Trophoblast cell (in vitro differentiated cells and primary cell): ENCODE measurements at regions not wholly inside any gene's neighbourhood (a gene's known extent, or its start where the extent isn't known, plus 50 kb on each side); places are given as distances from the start of the nearest gene placed in this dataset.
A peak's percentile ranks its signal among the peaks of the same experiment; 100 is the strongest.

Experiments used
- DNase-seq, 2 donors: peaks; one replicate each; pipeline ENCODE4 v3.0.0-alpha.2; 2016
- H2AFZ ChIP-seq: 2 replicates; pipeline ENCODE4 v1.6.1; 2013; ENCODE audit warnings: low read length, moderate library complexity, mild to moderate bottlenecking; ENCODE audit not compliant: insufficient read depth, poor library complexity
- H2AK5ac ChIP-seq: 2 replicates; pipeline ENCODE4 v1.6.1; 2013; ENCODE audit warnings: mild to moderate bottlenecking, low read length
- H2BK120ac ChIP-seq: 2 replicates; pipeline ENCODE4 v1.6.1; 2013; ENCODE audit warnings: low read length, mild to moderate bottlenecking, moderate library complexity; ENCODE audit not compliant: insufficient read depth, poor library complexity
- H2BK12ac ChIP-seq: 2 replicates; pipeline ENCODE4 v1.6.1; 2013; ENCODE audit warnings: mild to moderate bottlenecking, low read length, moderate library complexity
- H2BK5ac ChIP-seq: 2 replicates; pipeline ENCODE4 v1.6.1; 2013; ENCODE audit warnings: low read length, low read depth, moderate library complexity, mild to moderate bottlenecking; ENCODE audit not compliant: poor library complexity
- H3K14ac ChIP-seq: 2 replicates; pipeline ENCODE4 v1.6.1; 2013; ENCODE audit warnings: mild to moderate bottlenecking, low read length
- H3K18ac ChIP-seq: 2 replicates; pipeline ENCODE4 v1.6.1; 2013; ENCODE audit warnings: mild to moderate bottlenecking, low read length
- H3K23ac ChIP-seq: 2 replicates; pipeline ENCODE4 v1.6.1; 2013; ENCODE audit warnings: low read length
- H3K27ac ChIP-seq: 2 replicates; pipeline ENCODE4 v1.5.1; 2013; ENCODE audit warnings: low read depth, mild to moderate bottlenecking, inconsistent platforms, low read length, moderate library complexity
- H3K27me3 ChIP-seq: 2 replicates; pipeline ENCODE4 v1.6.1; 2013; ENCODE audit warnings: inconsistent platforms, mild to moderate bottlenecking, low read length, moderate library complexity; ENCODE audit not compliant: insufficient read depth
- H3K36me3 ChIP-seq, 2 experiments: 1 replicate in 1 of 2; 2 replicates in 1 of 2; pipeline ENCODE4 v1.6.1; 2013; ENCODE audit warnings: low read length in 2 of 2, mild to moderate bottlenecking in 2 of 2, moderate library complexity in 1 of 2; ENCODE audit not compliant: insufficient read depth in 2 of 2, control insufficient read depth in 1 of 2
- H3K4ac ChIP-seq: 2 replicates; pipeline ENCODE4 v1.6.1; 2013; ENCODE audit warnings: low read depth, mild to moderate bottlenecking, low read length, moderate library complexity
- H3K4me1 ChIP-seq, 2 experiments: 1 replicate in 1 of 2; 2 replicates in 1 of 2; pipeline ENCODE4 v1.6.1; 2013; ENCODE audit warnings: low read length in 2 of 2, mild to moderate bottlenecking in 2 of 2, moderate library complexity in 1 of 2; ENCODE audit not compliant: insufficient read depth in 2 of 2, control insufficient read depth in 1 of 2
- H3K4me2 ChIP-seq: 2 replicates; pipeline ENCODE4 v1.6.1; 2013; ENCODE audit warnings: inconsistent platforms, mild to moderate bottlenecking, low read length, moderate library complexity
- H3K4me3 ChIP-seq: 2 replicates; pipeline ENCODE4 v1.5.1; 2013; ENCODE audit warnings: mild to moderate bottlenecking, low read depth, low read length, inconsistent platforms
- H3K79me1 ChIP-seq: one replicate; pipeline ENCODE4 v1.6.1; 2013; ENCODE audit warnings: low read length
- H3K79me2 ChIP-seq: 2 replicates; pipeline ENCODE4 v1.6.1; 2013; ENCODE audit warnings: low read length, mild to moderate bottlenecking; ENCODE audit not compliant: control insufficient read depth, insufficient read depth, poor library complexity
- H3K9ac ChIP-seq: 2 replicates; pipeline ENCODE4 v1.6.1; 2013; ENCODE audit warnings: mild to moderate bottlenecking, low read length
- H3K9me3 ChIP-seq: 2 replicates; pipeline ENCODE4 v1.6.1; 2013; ENCODE audit warnings: low read depth, mild to moderate bottlenecking, control low read depth, inconsistent platforms, low read length; ENCODE audit not compliant: insufficient read depth
- H4K12ac ChIP-seq: 2 replicates; pipeline ENCODE4 v1.6.1; 2013; ENCODE audit warnings: low read depth, mild to moderate bottlenecking, low read length, moderate library complexity
- H4K8ac ChIP-seq: 2 replicates; pipeline ENCODE4 v1.6.1; 2013; ENCODE audit warnings: low read depth, mild to moderate bottlenecking, low read length, moderate library complexity
- H4K91ac ChIP-seq: one replicate; pipeline ENCODE4 v1.6.1; 2013; ENCODE audit warnings: low read depth, mild to moderate bottlenecking, low read length, moderate library complexity
- WGBS: extraction: QIAGEN DNeasy Blood & Tissue Kit; methylation state at CpG from one replicate; pipeline ENCODE4 v1.1.7; 2013; ENCODE audit warnings: missing lambda C conversion rate; ENCODE audit not compliant: insufficient read length, insufficient coverage; ENCODE audit errors: extremely low coverage; 5-methylcytosine and 5-hydroxymethylcytosine counted together

- H2BK120ac ChIP-seq: no peak overlapping the region
- no peaks in the 10 kb centered on the region for H3K9me3 ChIP-seq
- no peak overlapping the region for H4K12ac ChIP-seq
- H3K4me3 ChIP-seq: no peak overlapping the region
- no CpG with 5 or more reads among the region's 1 CpG for WGBS
- no peaks in the 10 kb centered on the region for H3K79me1 ChIP-seq
- no peak overlapping the region for H2BK12ac ChIP-seq
- no peak overlapping the region for H2AK5ac ChIP-seq
- no peak overlapping the region for H2BK5ac ChIP-seq
- no peaks in the 10 kb centered on the region for H3K36me3 ChIP-seq
- H4K8ac ChIP-seq: no peak overlapping the region
- no peak overlapping the region for H3K9ac ChIP-seq
- no peak overlapping the region for H3K14ac ChIP-seq
- H3K27me3 ChIP-seq: no peaks in the 10 kb centered on the region
- no peak overlapping the region for H2AFZ ChIP-seq
- DNase-seq: no peak
- no peaks in the 10 kb centered on the region for H3K79me2 ChIP-seq
- H3K27ac ChIP-seq: no peak overlapping the region
- no peak overlapping the region for H3K18ac ChIP-seq
- no peak overlapping the region for H3K4ac ChIP-seq
- no peak overlapping the region for H3K23ac ChIP-seq
- no peak overlapping the region for H3K4me2 ChIP-seq
- H3K4me1 ChIP-seq: no peaks in the 10 kb centered on the region
- H4K91ac ChIP-seq: no peak overlapping the region
Measured at GRCh38 chrX:113412106-113412505, 571.5 kb upstream of the AMOT start.

- H3K14ac ChIP-seq: no peak overlapping the region
- no peak overlapping the region for H3K4me2 ChIP-seq
- H3K27me3 ChIP-seq: no peaks in the 10 kb centered on the region
- H3K9me3 ChIP-seq: peaks cover under 1% of the 10 kb centered on the region
- no peak overlapping the region for H4K12ac ChIP-seq
- H3K18ac ChIP-seq: no peak overlapping the region
- H2BK12ac ChIP-seq: no peak overlapping the region
- H2BK120ac ChIP-seq: no peak overlapping the region
- no peak overlapping the region for H3K4ac ChIP-seq
- H3K36me3 ChIP-seq: peaks cover 0 to 1% of the 10 kb centered on the region in 2 experiments
- H4K91ac ChIP-seq: no peak overlapping the region
- H2AFZ ChIP-seq: no peak overlapping the region
- H2AK5ac ChIP-seq: no peak overlapping the region
- no peak overlapping the region for H3K9ac ChIP-seq
- no peaks in the 10 kb centered on the region for H3K4me1 ChIP-seq
- no peak overlapping the region for H3K23ac ChIP-seq
- H3K79me1 ChIP-seq: no peaks in the 10 kb centered on the region
- no peaks in the 10 kb centered on the region for H3K79me2 ChIP-seq
- DNase-seq: no peak
- no peak overlapping the region for H4K8ac ChIP-seq
- H2BK5ac ChIP-seq: no peak overlapping the region
- H3K4me3 ChIP-seq: no peak overlapping the region
- H3K27ac ChIP-seq: no peak overlapping the region
- WGBS: no CpG with 5 or more reads among the region's 3 CpGs
Measured at GRCh38 chrX:113408843-113409242, 568.2 kb upstream of the AMOT start.

- peaks cover 2 to 3% of the 10 kb centered on the region in 2 experiments for H3K4me1 ChIP-seq
- no peak overlapping the region for H3K18ac ChIP-seq
- no peak overlapping the region for H3K27ac ChIP-seq
- H4K12ac ChIP-seq: no peak overlapping the region
- H3K9me3 ChIP-seq: peaks cover 3% of the 10 kb centered on the region
- no peak overlapping the region for H4K8ac ChIP-seq
- no peak overlapping the region for H3K4ac ChIP-seq
- H3K36me3 ChIP-seq: peaks cover 1 to 3% of the 10 kb centered on the region in 2 experiments
- no peak overlapping the region for H3K23ac ChIP-seq
- H2BK5ac ChIP-seq: no peak overlapping the region
- H3K4me3 ChIP-seq: no peak overlapping the region
- H2AK5ac ChIP-seq: no peak overlapping the region
- H3K79me1 ChIP-seq: no peaks in the 10 kb centered on the region
- H2BK120ac ChIP-seq: no peak overlapping the region
- no peak overlapping the region for H3K9ac ChIP-seq
- no CpG with 5 or more reads among the region's 2 CpGs for WGBS
- no peak overlapping the region for H2AFZ ChIP-seq
- DNase-seq: peak; percentile 0 to 28
- no peaks in the 10 kb centered on the region for H3K27me3 ChIP-seq
- no peak overlapping the region for H2BK12ac ChIP-seq
- no peak overlapping the region for H3K4me2 ChIP-seq
- H4K91ac ChIP-seq: peak overlapping the region; percentile 6
- H3K79me2 ChIP-seq: no peaks in the 10 kb centered on the region
- no peak overlapping the region for H3K14ac ChIP-seq
Measured at GRCh38 chrX:113400193-113400704, 559.6 kb upstream of the AMOT start.

- WGBS: no CpG with 5 or more reads among the region's 5 CpGs
- H3K79me1 ChIP-seq: no peaks in the 10 kb centered on the region
Measured at GRCh38 chrX:113399506-113400192, 559.0 kb upstream of the AMOT start.

More at GRCh38 chrX:113399506-113400192, 559.0 kb upstream of the AMOT start:
- H3K9me3 ChIP-seq: peaks cover 3% of the 10 kb centered on the region
- no peak overlapping the region for H3K23ac ChIP-seq
- H3K4me2 ChIP-seq: no peak overlapping the region
- H2AK5ac ChIP-seq: no peak overlapping the region
- peaks cover 1 to 3% of the 10 kb centered on the region in 2 experiments for H3K36me3 ChIP-seq
- H4K8ac ChIP-seq: no peak overlapping the region
- H3K4ac ChIP-seq: no peak overlapping the region
- H3K14ac ChIP-seq: no peak overlapping the region
- H3K18ac ChIP-seq: no peak overlapping the region
- H3K4me1 ChIP-seq: peaks cover 2 to 3% of the 10 kb centered on the region in 2 experiments
- peak overlapping the region; percentile 28 for H4K91ac ChIP-seq
- H3K4me3 ChIP-seq: no peak overlapping the region
- H2BK120ac ChIP-seq: no peak overlapping the region
- peak overlapping the region; percentile 62 for H3K27ac ChIP-seq
- peak in 1 of 2 donors; percentile 19 for DNase-seq
- no peak overlapping the region for H3K9ac ChIP-seq
- no peak overlapping the region for H4K12ac ChIP-seq
- H2AFZ ChIP-seq: no peak overlapping the region
- peak overlapping the region; percentile 76 for H2BK12ac ChIP-seq
- peak overlapping the region; percentile 14 for H2BK5ac ChIP-seq
- H3K79me2 ChIP-seq: no peaks in the 10 kb centered on the region
- no peaks in the 10 kb centered on the region for H3K27me3 ChIP-seq
